Smooth muscle cell (in vitro differentiated cells): ENCODE measurements at regions not wholly inside any gene's neighbourhood (a gene's known extent, or its start where the extent isn't known, plus 50 kb on each side); places are given as distances from the start of the nearest gene placed in this dataset.

Source experiments
- DNase-seq: peaks from one replicate; lab custom pipeline; 2025; ENCODE audit not compliant: unreplicated experiment; lab: John Stamatoyannopoulos, UW
- H2AFZ ChIP-seq: fragments of 200-600 bp; sonication (generic); 2 replicates; pipeline ENCODE4 v1.6.0; 2016; ENCODE audit warnings: antibody characterized with exemption, low read depth, mild to moderate bottlenecking
- H3F3A ChIP-seq: fragments of 200-600 bp; sonication (generic); 2 replicates; pipeline ENCODE4 v1.6.0; 2017; ENCODE audit warnings: antibody characterized with exemption, low read depth
- H3K27ac ChIP-seq: fragments of 200-600 bp; sonication (generic); 2 replicates; pipeline ENCODE4 v1.5.1; 2016; ENCODE audit warnings: low read depth, mild to moderate bottlenecking
- H3K27me3 ChIP-seq: fragments of 200-600 bp; sonication (generic); 2 replicates; pipeline ENCODE4 v1.6.1; 2016; ENCODE audit warnings: low read depth, mild to moderate bottlenecking
- H3K36me3 ChIP-seq: fragments of 200-600 bp; sonication (generic); 2 replicates; pipeline ENCODE4 v1.5.1; 2016; ENCODE audit warnings: low read depth
- H3K4me1 ChIP-seq: fragments of 200-600 bp; sonication (generic); 2 replicates; pipeline ENCODE4 v1.5.1; 2016; ENCODE audit warnings: low read depth
- H3K4me2 ChIP-seq: fragments of 200-600 bp; sonication (generic); 2 replicates; pipeline ENCODE4 v1.6.0; 2016; ENCODE audit warnings: mild to moderate bottlenecking
- H3K4me3 ChIP-seq: fragments of 200-600 bp; sonication (generic); 2 replicates; pipeline ENCODE4 v1.5.1; 2016; ENCODE audit warnings: mild to moderate bottlenecking
- H3K79me2 ChIP-seq: fragments of 200-600 bp; sonication (generic); 2 replicates; pipeline ENCODE4 v1.6.0; 2016; ENCODE audit warnings: low read depth, mild to moderate bottlenecking
- H3K9ac ChIP-seq: fragments of 200-600 bp; sonication (generic); 2 replicates; pipeline ENCODE4 v1.6.0; 2016; ENCODE audit warnings: low read depth
- H3K9me3 ChIP-seq: fragments of 200-600 bp; sonication (generic); replicated peaks from 2 replicates; pipeline ENCODE4 v1.5.1; 2016; ENCODE audit warnings: low read depth
- H4K20me1 ChIP-seq: fragments of 200-600 bp; sonication (generic); 2 replicates; pipeline ENCODE4 v1.6.0; 2016; ENCODE audit warnings: low read depth
- CTCF ChIP-seq: fragments of 200-600 bp; sonication (generic); IDR thresholded peaks from 2 replicates; pipeline ENCODE4 v1.5.1; 2017; ENCODE audit warnings: borderline replicate concordance, mild to moderate bottlenecking, antibody characterized with exemption; ENCODE audit not compliant: insufficient read depth, poor library complexity, severe bottlenecking
- WGBS: methylation state at CpG from one replicate; pipeline ENCODE4 v1.1.7; 2016; ENCODE audit warnings: low lambda C conversion rate; 5-methylcytosine and 5-hydroxymethylcytosine counted together

- H3K36me3 ChIP-seq = no peaks in the 10 kb centered on the region
- H3K27ac ChIP-seq = no peak overlapping the region
- no peaks in the 10 kb centered on the region for H3K4me1 ChIP-seq
- H3K4me3 ChIP-seq = no peak overlapping the region
- H3K27me3 ChIP-seq = peaks cover 5% of the 10 kb centered on the region
- no peak overlapping the region for H3K4me2 ChIP-seq
- H3K9ac ChIP-seq = no peak overlapping the region
- H3K79me2 ChIP-seq = no peaks in the 10 kb centered on the region
- no peak for DNase-seq
- no peak overlapping the region for H2AFZ ChIP-seq
- no peaks in the 10 kb centered on the region for H3K9me3 ChIP-seq
- no peaks in the 10 kb centered on the region for H4K20me1 ChIP-seq
- WGBS = 95% methylated on average over 2 of the region's 2 CpGs
- no peak for TF ChIP-seq CTCF
- no peaks in the 10 kb centered on the region for H3F3A ChIP-seq
Observed at GRCh38 chr1:108077991-108078390, 113.0 kb upstream of the VAV3 start.

GRCh38 chr1:108075055-108075454 lies 110.1 kb upstream of the VAV3 start:
- Histone ChIP-seq H2AFZ (no peak overlapping the region), H3K4me1 (no peaks in the 10 kb centered on the region), H3K4me3 (no peak overlapping the region), H3K79me2 (no peaks in the 10 kb centered on the region), H3K4me2 (no peak overlapping the region), H3K9ac (no peak overlapping the region), H3K36me3 (no peaks in the 10 kb centered on the region), H3K27me3 (peaks cover 5% of the 10 kb centered on the region), H3K27ac (no peak overlapping the region), H3F3A (no peaks in the 10 kb centered on the region), H3K9me3 (no peaks in the 10 kb centered on the region), H4K20me1 (no peaks in the 10 kb centered on the region)
- 88% methylated on average over 5 of the region's 5 CpGs for WGBS
- TF ChIP-seq CTCF = no peak
- DNase-seq = no peak

- Histone ChIP-seq H3K36me3 (no peaks in the 10 kb centered on the region), H3K27me3 (peaks cover 5% of the 10 kb centered on the region), H3K4me3 (no peak overlapping the region), H3K27ac (no peak overlapping the region), H3F3A (no peaks in the 10 kb centered on the region), H3K9ac (no peak overlapping the region), H3K4me1 (no peaks in the 10 kb centered on the region), H2AFZ (no peak overlapping the region), H3K79me2 (no peaks in the 10 kb centered on the region), H3K4me2 (no peak overlapping the region), H3K9me3 (no peaks in the 10 kb centered on the region), H4K20me1 (no peaks in the 10 kb centered on the region)
- WGBS = 79% methylated on average over 1 of the region's 1 CpG
- DNase-seq = no peak
- TF ChIP-seq CTCF = no peak
Observed at GRCh38 chr1:108072776-108073175, 107.8 kb upstream of the VAV3 start.

- Histone ChIP-seq H3K27me3 (peaks cover 5% of the 10 kb centered on the region), H3K36me3 (no peaks in the 10 kb centered on the region), H3K4me1 (no peaks in the 10 kb centered on the region), H2AFZ (no peak overlapping the region), H3K27ac (no peak overlapping the region), H3K9ac (no peak overlapping the region), H3K79me2 (no peaks in the 10 kb centered on the region), H3K9me3 (no peaks in the 10 kb centered on the region), H3K4me3 (no peak overlapping the region), H3K4me2 (no peak overlapping the region), H3F3A (no peaks in the 10 kb centered on the region), H4K20me1 (no peaks in the 10 kb centered on the region)
- no peak for DNase-seq
- 63% methylated on average over 2 of the region's 2 CpGs for WGBS
- TF ChIP-seq CTCF = no peak
Observed at GRCh38 chr1:108072212-108072611, 107.2 kb upstream of the VAV3 start.
